RCC 7860 (cell line): ENCODE measurements at regions not wholly inside any gene's neighbourhood (a gene's known extent, or its start where the extent isn't known, plus 50 kb on each side); places are given as distances from the start of the nearest gene placed in this dataset.

ENCODE experiments used
- DNase-seq: peaks from one replicate; pipeline ENCODE4 v3.0.0-alpha.2; 2015; ENCODE audit warnings: low spot score
- FAIRE-seq: peaks from 2 replicates; lab custom pipeline; 2012; peaks lifted over from hg19 to GRCh38; lab: Jason Lieb, UNC

- FAIRE-seq (no peak), DNase-seq (no peak)
Observed at GRCh38 chr4:57639561-57640382, 529.6 kb upstream of the IGFBP7 start.

- FAIRE-seq (no peak), DNase-seq (no peak)
Observed at GRCh38 chr4:57635910-57636309, 525.7 kb upstream of the IGFBP7 start.

GRCh38 chr4:57633212-57633859, 523.2 kb upstream of the IGFBP7 start:
- no peak for FAIRE-seq
- DNase-seq = no peak

GRCh38 chr4:57632564-57632963, 522.4 kb upstream of the IGFBP7 start:
- DNase-seq (no peak), FAIRE-seq (no peak)

GRCh38 chr4:57631147-57631546, 521.0 kb upstream of the IGFBP7 start:
- no peak for FAIRE-seq
- DNase-seq = no peak

- no peak for DNase-seq
Observed at GRCh38 chr4:57628004-57628403, 517.8 kb upstream of the IGFBP7 start.

GRCh38 chr4:57614257-57614932, 504.2 kb upstream of the IGFBP7 start:
- DNase-seq = no peak
- FAIRE-seq = no peak

More at GRCh38 chr4:57628004-57628403, 517.8 kb upstream of the IGFBP7 start:
- FAIRE-seq = no peak

- DNase-seq (no peak), FAIRE-seq (no peak)
Observed at GRCh38 chr4:57612279-57612678, 502.1 kb upstream of the IGFBP7 start.

GRCh38 chr4:57607566-57608180, 497.5 kb upstream of the IGFBP7 start:
- FAIRE-seq (no peak), DNase-seq (no peak)

GRCh38 chr4:57605376-57605775, 495.2 kb upstream of the IGFBP7 start:
- DNase-seq (no peak), FAIRE-seq (no peak)

GRCh38 chr4:57602141-57602540, 492.0 kb upstream of the IGFBP7 start:
- FAIRE-seq (no peak), DNase-seq (no peak)

GRCh38 chr4:57591073-57591472, 480.9 kb upstream of the IGFBP7 start:
- no peak for FAIRE-seq
- DNase-seq = no peak

- DNase-seq (no peak), FAIRE-seq (peak; percentile 51)
Observed at GRCh38 chr4:57588557-57588956, 478.4 kb upstream of the IGFBP7 start.

- no peak for FAIRE-seq
Observed at GRCh38 chr4:57580710-57581599, 470.8 kb upstream of the IGFBP7 start.

GRCh38 chr4:57575426-57575825, 465.2 kb upstream of the IGFBP7 start:
- no peak for DNase-seq

More at GRCh38 chr4:57580710-57581599, 470.8 kb upstream of the IGFBP7 start:
- no peak for DNase-seq

GRCh38 chr4:57554556-57555092, 444.4 kb upstream of the IGFBP7 start:
- FAIRE-seq (no peak), DNase-seq (no peak)

More at GRCh38 chr4:57575426-57575825, 465.2 kb upstream of the IGFBP7 start:
- FAIRE-seq = no peak

GRCh38 chr4:57553728-57554127, 443.5 kb upstream of the IGFBP7 start:
- DNase-seq (no peak), FAIRE-seq (no peak)

GRCh38 chr4:57550198-57550597, 440.0 kb upstream of the IGFBP7 start:
- FAIRE-seq = no peak
- peak; percentile 1 for DNase-seq

- FAIRE-seq (no peak), DNase-seq (peak; percentile 1)
Observed at GRCh38 chr4:57548856-57549255, 438.7 kb upstream of the IGFBP7 start.
